HCT116 (cell line): ENCODE measurements at regions not wholly inside any gene's neighbourhood (a gene's known extent, or its start where the extent isn't known, plus 50 kb on each side); places are given as distances from the start of the nearest gene placed in this dataset.

Experiments
- ATAC-seq: fragments of 200-7000 bp; cut with Tn5 transposase; 2 replicates; pipeline ENCODE4 v1.9.1; 2020; ENCODE audit warnings: mild to moderate bottlenecking, moderate library complexity
- BruUV-seq: library from RNA; stranded (reverse); fragments of 400-500 nt; replicated peaks from 2 replicates; lab custom pipeline; 2021; lab: Mats Ljungman, UMichigan
- CTCF ChIA-PET: fragments of 300-600 bp; sonication (Branson Sonifier 250); formaldehyde crosslinking; loops from one replicate; lab custom pipeline; 2021; ENCODE audit warnings: antibody characterized with exemption; lab: Charles Lee
- POLR2A ChIA-PET: fragments of 300-600, 350-600 bp; sonication (Branson Sonifier 250); formaldehyde crosslinking; loops from one replicate; lab custom pipeline; 2021; ENCODE audit warnings: antibody characterized with exemption; lab: Charles Lee
- RAD21 ChIA-PET, 2 experiments: fragments of 300-600 bp; sonication (Branson Sonifier 250); formaldehyde crosslinking; loops; one replicate each; lab custom pipeline; 2023; ENCODE audit warnings: low total read pairs in 2 of 2; ENCODE audit not compliant: uncharacterized antibody in 2 of 2, unreplicated experiment in 2 of 2, low non-redundant PET in 1 of 2; lab: Charles Lee
- DNase-seq: peaks from one replicate; pipeline ENCODE4 v3.0.0-alpha.2; 2010; ENCODE audit warnings: low read depth, low spot score
- H2AFZ ChIP-seq: fragments of 200-600 bp; shearing (Covaris generic), sonication (generic); 2 replicates; pipeline ENCODE4 v1.6.1; 2017; ENCODE audit warnings: low read depth, mixed run types, mixed read lengths, antibody characterized with exemption, low read length; ENCODE audit not compliant: poor library complexity, severe bottlenecking
- H3K27ac ChIP-seq: 2 replicates; pipeline ENCODE4 v1.5.1; 2012; ENCODE audit warnings: low read depth, low read length
- H3K27me3 ChIP-seq: fragments of 200-600 bp; sonication (generic); 2 replicates; pipeline ENCODE4 v1.6.1; 2016; ENCODE audit warnings: mixed run types, low read length, mixed read lengths; ENCODE audit not compliant: insufficient read depth
- H3K36me3 ChIP-seq, 2 experiments: fragments of 200-500 bp in 1 of 2; fragments of 200-600 bp in 1 of 2; sonication (Bioruptor generic) in 1 of 2; sonication (generic) in 1 of 2; 2 replicates each; pipeline versions ENCODE4 v1.5.1 to v1.6.1; 2014 to 2016; ENCODE audit warnings: low read length in 2 of 2, inconsistent platforms in 1 of 2, mixed read lengths in 1 of 2, mixed run types in 1 of 2; ENCODE audit not compliant: insufficient read depth in 2 of 2, control insufficient read depth in 1 of 2
- H3K4me1 ChIP-seq, 2 experiments: fragments of 200-600 bp in 1 of 2; sonication (generic) in 1 of 2; 2 replicates each; pipeline versions ENCODE4 v1.5.1 to v1.6.1; 2012 to 2017; ENCODE audit warnings: low read length in 2 of 2, inconsistent platforms in 1 of 2, mild to moderate bottlenecking in 1 of 2, mixed read lengths in 1 of 2, mixed run types in 1 of 2, moderate library complexity in 1 of 2; ENCODE audit not compliant: insufficient read depth in 2 of 2, control insufficient read depth in 1 of 2
- H3K4me2 ChIP-seq: fragments of 200-600 bp; sonication (generic); 2 replicates; pipeline ENCODE4 v1.6.1; 2017; ENCODE audit warnings: mixed run types, low read length, mixed read lengths
- H3K4me3 ChIP-seq, 2 experiments: fragments of 200-600 bp in 1 of 2; sonication (generic) in 1 of 2; replicated peaks in 1 of 2; 2 replicates each; pipeline ENCODE4 v1.5.1; 2011 to 2016; ENCODE audit warnings: low read length in 2 of 2, control low read depth in 1 of 2, low read depth in 1 of 2, mild to moderate bottlenecking in 1 of 2, mixed read lengths in 1 of 2, mixed run types in 1 of 2
- H3K79me2 ChIP-seq: fragments of 200-600 bp; sonication (generic); 2 replicates; pipeline ENCODE4 v1.6.1; 2017; ENCODE audit warnings: mild to moderate bottlenecking, mixed run types, low read length, moderate library complexity, mixed read lengths; ENCODE audit not compliant: insufficient read depth
- H3K9ac ChIP-seq: fragments of 200-600 bp; sonication (generic); 2 replicates; pipeline ENCODE4 v1.6.1; 2016; ENCODE audit warnings: low read length, mixed read lengths
- H3K9me2 ChIP-seq: fragments of 200-600 bp; sonication (generic), shearing (Covaris generic); 2 replicates; pipeline ENCODE4 v1.6.1; 2017; ENCODE audit warnings: mixed run types, mild to moderate bottlenecking, moderate library complexity; ENCODE audit not compliant: insufficient read depth
- H3K9me3 ChIP-seq, 2 experiments: fragments of 200-500 bp in 1 of 2; fragments of 200-600 bp in 1 of 2; sonication (Bioruptor generic) in 1 of 2; sonication (generic) in 1 of 2; 2 replicates each; pipeline ENCODE4 v1.6.1; 2014 to 2017; ENCODE audit warnings: low read length in 2 of 2, mixed read lengths in 2 of 2, inconsistent platforms in 1 of 2, low read depth in 1 of 2, mild to moderate bottlenecking in 1 of 2, mixed run types in 1 of 2, moderate library complexity in 1 of 2; ENCODE audit not compliant: control insufficient read depth in 1 of 2, insufficient read depth in 1 of 2
- H4K20me1 ChIP-seq: fragments of 200-600 bp; sonication (generic), shearing (Covaris generic); 2 replicates; pipeline ENCODE4 v1.6.1; 2017; ENCODE audit warnings: mixed run types, mild to moderate bottlenecking, moderate library complexity; ENCODE audit not compliant: insufficient read depth
- CBX3 ChIP-seq: IDR thresholded peaks from 2 replicates; pipeline ENCODE4 v1.6.1; 2012; ENCODE audit warnings: low read depth
- CEBPB ChIP-seq: IDR thresholded peaks from 2 replicates; pipeline ENCODE4 v1.6.1; 2012; ENCODE audit warnings: low read depth
- EGR1 ChIP-seq: IDR thresholded peaks from 2 replicates; pipeline ENCODE4 v1.6.1; 2012; ENCODE audit warnings: low read depth
- ELF1 ChIP-seq: IDR thresholded peaks from 2 replicates; pipeline ENCODE4 v1.6.1; 2012; ENCODE audit warnings: low read depth, borderline replicate concordance
- FOSL1 ChIP-seq: IDR thresholded peaks from 2 replicates; pipeline ENCODE4 v1.6.1; 2012; ENCODE audit warnings: low read depth
- JUND ChIP-seq: IDR thresholded peaks from 2 replicates; pipeline ENCODE4 v1.6.1; 2012
- POLR2A ChIP-seq: IDR thresholded peaks from 2 replicates; pipeline ENCODE4 v1.7.0; 2011; ENCODE audit warnings: borderline replicate concordance; ENCODE audit not compliant: insufficient read depth, insufficient read length; ENCODE audit errors: extremely low read depth
- POLR2AphosphoS5 ChIP-seq: IDR thresholded peaks from 2 replicates; pipeline ENCODE4 v1.6.1; 2011; ENCODE audit warnings: mild to moderate bottlenecking, low read depth, low read length, moderate library complexity
- RAD21 ChIP-seq: IDR thresholded peaks from 2 replicates; pipeline ENCODE4 v1.6.1; 2012; ENCODE audit warnings: low read depth, mild to moderate bottlenecking
- SIN3A ChIP-seq: IDR thresholded peaks from 2 replicates; pipeline ENCODE4 v1.6.1; 2012; ENCODE audit warnings: low read depth
- TCF7L2 ChIP-seq: IDR thresholded peaks from 2 replicates; pipeline ENCODE4 v1.7.0; 2011; ENCODE audit warnings: borderline replicate concordance, inconsistent platforms; ENCODE audit not compliant: insufficient read depth, insufficient read length; ENCODE audit errors: extremely low read depth
- YY1 ChIP-seq: IDR thresholded peaks from 2 replicates; pipeline ENCODE4 v1.6.1; 2011; ENCODE audit warnings: low read length, low read depth, moderate library complexity, mild to moderate bottlenecking; ENCODE audit not compliant: insufficient replicate concordance; ENCODE audit errors: extremely low read depth
- ZNF274 ChIP-seq: fragments of 200-500 bp; sonication (Bioruptor generic); IDR thresholded peaks from 2 replicates; pipeline ENCODE4 v1.6.1; 2014; ENCODE audit warnings: mild to moderate bottlenecking, low read depth, low read length, inconsistent platforms
- intact Hi-C: fragments of 100-400 bp; cut with micrococcal nuclease; formaldehyde crosslinking; loops from 2 replicates; pipeline ENCODE4 v1.10.0; 2022
- TF ChIP-seq, protein P1 (sequence below): IDR thresholded peaks from 2 replicates; pipeline ENCODE4 v1.6.1; 2012; ENCODE audit warnings: low read depth
- TF ChIP-seq, protein P2 (sequence below): IDR thresholded peaks from 2 replicates; pipeline ENCODE4 v1.6.1; 2012

DNA sequence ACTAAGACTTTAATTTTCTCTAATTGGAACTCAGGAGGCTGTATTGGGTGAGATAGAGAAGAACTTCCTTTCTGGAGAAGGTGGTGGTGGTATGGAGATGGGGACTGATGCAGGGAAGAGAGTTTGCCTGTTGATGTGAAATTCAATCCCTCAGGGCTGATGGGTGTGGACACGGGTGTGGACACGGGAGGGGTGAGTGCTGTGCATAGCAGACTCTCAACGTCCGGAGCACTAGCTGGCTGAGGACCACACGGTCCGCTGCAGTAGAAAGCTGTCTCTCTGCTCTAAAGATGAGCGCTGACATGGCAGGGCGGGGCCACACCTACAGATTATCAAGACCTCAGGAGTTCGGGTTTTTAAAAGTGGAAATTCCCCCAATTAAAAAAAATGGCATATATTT lies 148.5 kb upstream of the PITRM1 start:
- no peak overlapping the region for H3K4me2 ChIP-seq
- ATAC-seq, result no peak
- no peak for TF ChIP-seq FOSL1
- no peak for TF ChIP-seq EGR1
- no peak for TF ChIP-seq CBX3
- TF ChIP-seq TCF7L2, result no peak
- TF ChIP-seq JUND, result no peak
- TF ChIP-seq, protein P1, sequence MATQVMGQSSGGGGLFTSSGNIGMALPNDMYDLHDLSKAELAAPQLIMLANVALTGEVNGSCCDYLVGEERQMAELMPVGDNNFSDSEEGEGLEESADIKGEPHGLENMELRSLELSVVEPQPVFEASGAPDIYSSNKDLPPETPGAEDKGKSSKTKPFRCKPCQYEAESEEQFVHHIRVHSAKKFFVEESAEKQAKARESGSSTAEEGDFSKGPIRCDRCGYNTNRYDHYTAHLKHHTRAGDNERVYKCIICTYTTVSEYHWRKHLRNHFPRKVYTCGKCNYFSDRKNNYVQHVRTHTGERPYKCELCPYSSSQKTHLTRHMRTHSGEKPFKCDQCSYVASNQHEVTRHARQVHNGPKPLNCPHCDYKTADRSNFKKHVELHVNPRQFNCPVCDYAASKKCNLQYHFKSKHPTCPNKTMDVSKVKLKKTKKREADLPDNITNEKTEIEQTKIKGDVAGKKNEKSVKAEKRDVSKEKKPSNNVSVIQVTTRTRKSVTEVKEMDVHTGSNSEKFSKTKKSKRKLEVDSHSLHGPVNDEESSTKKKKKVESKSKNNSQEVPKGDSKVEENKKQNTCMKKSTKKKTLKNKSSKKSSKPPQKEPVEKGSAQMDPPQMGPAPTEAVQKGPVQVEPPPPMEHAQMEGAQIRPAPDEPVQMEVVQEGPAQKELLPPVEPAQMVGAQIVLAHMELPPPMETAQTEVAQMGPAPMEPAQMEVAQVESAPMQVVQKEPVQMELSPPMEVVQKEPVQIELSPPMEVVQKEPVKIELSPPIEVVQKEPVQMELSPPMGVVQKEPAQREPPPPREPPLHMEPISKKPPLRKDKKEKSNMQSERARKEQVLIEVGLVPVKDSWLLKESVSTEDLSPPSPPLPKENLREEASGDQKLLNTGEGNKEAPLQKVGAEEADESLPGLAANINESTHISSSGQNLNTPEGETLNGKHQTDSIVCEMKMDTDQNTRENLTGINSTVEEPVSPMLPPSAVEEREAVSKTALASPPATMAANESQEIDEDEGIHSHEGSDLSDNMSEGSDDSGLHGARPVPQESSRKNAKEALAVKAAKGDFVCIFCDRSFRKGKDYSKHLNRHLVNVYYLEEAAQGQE, result no peak
- no peak for TF ChIP-seq POLR2A
- no peaks in the 10 kb centered on the region for H3K27me3 ChIP-seq
- H3K36me3 ChIP-seq, result no peaks in the 10 kb centered on the region
- POLR2A ChIA-PET, result no interaction called here
- CTCF ChIA-PET, result no interaction called here
- H3K9me2 ChIP-seq, result no peaks in the 10 kb centered on the region
- no peak for DNase-seq
- BruUV-seq, result no TSS peak
- no peak overlapping the region for H2AFZ ChIP-seq
- H3K4me1 ChIP-seq, result no peaks in the 10 kb centered on the region; a peak in 1 of 4 replicates
- no peaks in the 10 kb centered on the region for H3K79me2 ChIP-seq
- no peak overlapping the region for H3K4me3 ChIP-seq
- H3K9me3 ChIP-seq, result no peaks in the 10 kb centered on the region
- intact Hi-C loops, result no loop called here
- no peak overlapping the region for H3K27ac ChIP-seq
- RAD21 ChIA-PET, result no interaction called here
- H4K20me1 ChIP-seq, result no peaks in the 10 kb centered on the region
- no peak overlapping the region for H3K9ac ChIP-seq

DNA sequence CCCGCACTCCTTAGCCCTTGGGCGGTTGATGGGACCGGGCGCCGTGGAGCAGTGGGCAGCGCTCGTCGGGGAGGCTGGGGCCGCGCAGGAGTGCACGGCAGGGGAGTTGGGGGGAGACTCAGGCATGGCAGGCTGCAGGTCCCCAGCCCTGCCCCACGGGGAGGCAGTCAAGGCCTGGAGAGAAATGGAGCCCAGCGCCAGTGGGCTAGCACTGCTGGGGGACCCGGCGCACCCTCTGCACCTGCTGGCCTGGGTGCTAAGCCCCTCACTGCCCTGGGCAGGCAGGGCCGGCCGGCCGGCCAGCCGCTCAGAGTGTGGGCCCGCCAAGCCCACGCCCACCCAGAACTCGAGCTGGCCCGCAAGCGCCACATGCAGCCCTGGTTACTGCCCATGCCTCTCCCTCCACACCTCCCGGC lies 147.2 kb upstream of the PITRM1 start:
- no peaks in the 10 kb centered on the region; a peak in 1 of 4 replicates for H3K4me1 ChIP-seq
- no peak overlapping the region for H3K4me2 ChIP-seq
- no peaks in the 10 kb centered on the region for H3K79me2 ChIP-seq
- H3K9me2 ChIP-seq, result no peaks in the 10 kb centered on the region
- H3K36me3 ChIP-seq, result no peaks in the 10 kb centered on the region
- H2AFZ ChIP-seq, result no peak overlapping the region
- no peak overlapping the region for H3K27ac ChIP-seq
- H3K4me3 ChIP-seq, result no peak overlapping the region
- no peak for DNase-seq
- H4K20me1 ChIP-seq, result no peaks in the 10 kb centered on the region
- no peaks in the 10 kb centered on the region for H3K27me3 ChIP-seq
- CTCF ChIA-PET, result no interaction called here
- POLR2A ChIA-PET, result no interaction called here
- H3K9me3 ChIP-seq, result no peaks in the 10 kb centered on the region
- no peak overlapping the region for H3K9ac ChIP-seq
- intact Hi-C loops, result no loop called here
- no TSS peak for BruUV-seq
- ATAC-seq, result no peak
- RAD21 ChIA-PET, result no interaction called here
- TF ChIP-seq YY1 (no peak), SIN3A (no peak), ZNF274 (no peak), ELF1 (no peak), JUND (no peak), POLR2A (no peak), RAD21 (no peak), POLR2AphosphoS5 (no peak), EGR1 (no peak), CEBPB (no peak)
- TF ChIP-seq, protein P1, result no peak
- TF ChIP-seq, protein P2, sequence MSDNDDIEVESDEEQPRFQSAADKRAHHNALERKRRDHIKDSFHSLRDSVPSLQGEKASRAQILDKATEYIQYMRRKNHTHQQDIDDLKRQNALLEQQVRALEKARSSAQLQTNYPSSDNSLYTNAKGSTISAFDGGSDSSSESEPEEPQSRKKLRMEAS, result no peak
